HepG2 (cell line): ENCODE measurements at regions not wholly inside any gene's neighbourhood (a gene's known extent, or its start where the extent isn't known, plus 50 kb on each side); places are given as distances from the start of the nearest gene placed in this dataset.
A peak's percentile ranks its signal among the peaks of the same experiment; 100 is the strongest.

ENCODE experiments used
- ARNT ChIP-seq: fragments of 450-650 bp; IDR thresholded peaks from 2 replicates; pipeline ENCODE4 v1.6.1; 2017
- ATF7 ChIP-seq, 2 experiments: fragments of 450-650 bp in 1 of 2; sonication (generic) in 1 of 2; formaldehyde crosslinking in 1 of 2; IDR thresholded peaks; 2 replicates each; pipeline versions ENCODE4 v1.4.0 to v1.6.1; 2016 to 2020; ENCODE audit warnings: antibody characterized with exemption in 1 of 2, mild to moderate bottlenecking in 1 of 2, missing genetic modification reagents in 1 of 2
- CENPT ChIP-seq: sonication (generic); formaldehyde crosslinking; IDR thresholded peaks from 2 replicates; pipeline ENCODE4 v1.8.0; 2022; ENCODE audit warnings: low read depth, mild to moderate bottlenecking, moderate library complexity, missing genetic modification reagents
- EED ChIP-seq: sonication (generic); formaldehyde crosslinking; IDR thresholded peaks from 2 replicates; pipeline ENCODE4 v1.5.0; 2020; ENCODE audit warnings: mild to moderate bottlenecking, missing genetic modification reagents
- ESRRA ChIP-seq: sonication (generic); formaldehyde crosslinking; IDR thresholded peaks from 2 replicates; pipeline ENCODE4 v1.5.1; 2020; ENCODE audit warnings: mild to moderate bottlenecking, low read depth, missing genetic modification reagents
- FOXO1 ChIP-seq: sonication (generic); formaldehyde crosslinking; IDR thresholded peaks from 2 replicates; pipeline ENCODE4 v1.4.0; 2020; ENCODE audit warnings: missing genetic modification reagents
- GATAD2A ChIP-seq: IDR thresholded peaks from 2 replicates; pipeline ENCODE4 v1.6.1; 2016
- JUNB ChIP-seq: sonication (generic); formaldehyde crosslinking; IDR thresholded peaks from 2 replicates; pipeline ENCODE4 v1.8.0; 2022; ENCODE audit warnings: missing genetic modification reagents, mild to moderate bottlenecking, borderline replicate concordance
- MAF1 ChIP-seq: sonication (generic); formaldehyde crosslinking; IDR thresholded peaks from 2 replicates; pipeline ENCODE4 v1.5.0; 2020; ENCODE audit warnings: missing genetic modification reagents, borderline replicate concordance
- MNT ChIP-seq: fragments of 450-650 bp; IDR thresholded peaks from 2 replicates; pipeline ENCODE4 v1.6.1; 2016
- NONO ChIP-seq, 2 experiments: fragments of 450-650 bp in 1 of 2; sonication (generic) in 1 of 2; formaldehyde crosslinking in 1 of 2; IDR thresholded peaks in 1 of 2; conservative IDR thresholded peaks in 1 of 2; 2 replicates each; pipeline versions ENCODE4 v1.6.1 to v1.8.0; 2017 to 2022; ENCODE audit warnings: mild to moderate bottlenecking in 1 of 2, missing genetic modification reagents in 1 of 2, moderate library complexity in 1 of 2
- SMARCE1 ChIP-seq: fragments of 450-650 bp; IDR thresholded peaks from 2 replicates; pipeline ENCODE4 v1.6.1; 2017; ENCODE audit warnings: borderline replicate concordance
- SP4 ChIP-seq: sonication (generic); formaldehyde crosslinking; IDR thresholded peaks from 2 replicates; pipeline ENCODE4 v1.8.1; 2023; ENCODE audit warnings: mild to moderate bottlenecking, missing genetic modification reagents
- ZNF609 ChIP-seq: sonication (generic); formaldehyde crosslinking; IDR thresholded peaks from 2 replicates; pipeline ENCODE4 v1.4.0; 2020; ENCODE audit warnings: mild to moderate bottlenecking, missing genetic modification reagents, borderline replicate concordance
- ZNF629 ChIP-seq: sonication (generic); formaldehyde crosslinking; conservative IDR thresholded peaks from 2 replicates; pipeline ENCODE4 v1.5.0; 2020; ENCODE audit warnings: missing genetic modification reagents
- ZNF749 ChIP-seq: sonication (generic); formaldehyde crosslinking; IDR thresholded peaks from 2 replicates; pipeline ENCODE4 v1.8.0; 2022; ENCODE audit warnings: mild to moderate bottlenecking, missing genetic modification reagents, moderate library complexity, borderline replicate concordance
- ZNF776 ChIP-seq: sonication (generic); formaldehyde crosslinking; IDR thresholded peaks from 2 replicates; pipeline ENCODE4 v1.4.0; 2020; ENCODE audit warnings: mild to moderate bottlenecking, missing genetic modification reagents
- ZNF879 ChIP-seq: sonication (generic); formaldehyde crosslinking; IDR thresholded peaks from 2 replicates; pipeline ENCODE4 v1.8.1; 2023; ENCODE audit warnings: missing genetic modification reagents
- TF ChIP-seq, protein P1 (sequence below): sonication (generic); formaldehyde crosslinking; IDR thresholded peaks from 2 replicates; pipeline ENCODE4 v1.8.1; 2023; ENCODE audit warnings: missing genetic modification reagents, mild to moderate bottlenecking, borderline replicate concordance
- TF ChIP-seq, protein P2 (sequence below): sonication (generic); formaldehyde crosslinking; IDR thresholded peaks from 2 replicates; pipeline ENCODE4 v1.4.0; 2020; ENCODE audit warnings: mild to moderate bottlenecking, missing genetic modification reagents
- TF ChIP-seq, protein P3 (sequence below): fragments of 450-650 bp; IDR thresholded peaks from 2 replicates; pipeline ENCODE4 v1.6.1; 2017

DNA sequence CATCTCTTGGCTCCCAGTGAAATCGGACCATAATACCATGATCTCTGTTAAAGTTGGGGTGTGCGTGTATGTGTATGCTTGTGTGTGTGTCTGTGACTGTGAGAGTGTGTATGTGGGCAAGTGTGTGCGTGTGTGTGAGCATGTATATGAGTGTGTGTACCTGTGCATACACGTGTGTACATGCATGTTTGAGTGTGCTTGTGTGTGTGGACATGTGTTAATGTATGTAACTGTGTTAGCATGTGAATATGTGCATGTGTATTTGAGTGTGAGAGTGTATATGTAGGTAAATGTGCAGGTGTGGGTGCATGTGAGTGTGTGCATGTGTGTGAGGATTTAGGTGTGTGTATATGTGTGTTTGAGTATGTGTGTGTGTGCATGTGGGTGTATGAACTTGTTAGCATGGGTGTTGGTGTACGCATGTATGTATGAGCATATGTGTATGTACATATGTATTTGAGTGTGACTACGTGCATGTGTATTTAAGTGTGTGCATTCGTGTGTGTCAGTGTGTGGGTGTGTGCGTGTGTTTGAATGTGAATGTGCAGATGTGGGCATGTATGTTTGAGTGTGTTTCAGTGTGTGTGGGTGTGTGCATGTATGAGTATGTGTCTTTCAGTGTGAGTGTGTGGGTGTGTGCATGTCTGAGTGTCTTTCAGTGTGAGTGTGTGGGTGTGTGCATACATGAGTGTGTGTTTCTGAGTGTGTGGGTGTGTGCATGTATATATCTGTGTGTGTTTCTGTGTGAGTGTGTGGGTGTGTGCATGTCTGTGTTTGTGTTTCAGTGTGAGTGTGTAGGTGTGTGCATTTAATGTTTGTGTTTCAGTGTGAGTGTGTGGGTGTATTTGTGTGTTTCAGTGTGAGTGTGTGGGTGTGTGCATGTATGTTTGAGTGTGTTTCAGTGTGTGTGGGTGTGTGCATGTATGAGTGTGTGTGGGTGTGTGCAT, 183.2 kb downstream of the SOX9 start (continued):
- no peak for TF ChIP-seq ZNF609 (CRISPR knock-in tag)
- no peak for TF ChIP-seq SP4 (CRISPR knock-in tag)
- 0 out of 2 replicates have a peak, but pooled peaks have one; percentile 23 for TF ChIP-seq JUNB (CRISPR knock-in tag)
- no peak for TF ChIP-seq EED (CRISPR knock-in tag)
- TF ChIP-seq, protein P1, sequence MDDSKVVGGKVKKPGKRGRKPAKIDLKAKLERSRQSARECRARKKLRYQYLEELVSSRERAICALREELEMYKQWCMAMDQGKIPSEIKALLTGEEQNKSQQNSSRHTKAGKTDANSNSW (CRISPR knock-in tag): no peak
- no peak for TF ChIP-seq FOXO1
- no peak for TF ChIP-seq ZNF629 (CRISPR knock-in tag)
- TF ChIP-seq ARNT: no peak
- no peak for TF ChIP-seq ZNF749
- no peak for TF ChIP-seq GATAD2A
- TF ChIP-seq ZNF879 (CRISPR knock-in tag): no peak
- TF ChIP-seq ZNF776: no peak
- 0 out of 2 replicates have a peak, but pooled peaks have one; percentile 34 for TF ChIP-seq NONO (IDR thresholded peaks at IDR 0.05)
- TF ChIP-seq NONO (CRISPR knock-in tag; conservative IDR thresholded peaks at IDR 0.05): no peak
- TF ChIP-seq, protein P2, sequence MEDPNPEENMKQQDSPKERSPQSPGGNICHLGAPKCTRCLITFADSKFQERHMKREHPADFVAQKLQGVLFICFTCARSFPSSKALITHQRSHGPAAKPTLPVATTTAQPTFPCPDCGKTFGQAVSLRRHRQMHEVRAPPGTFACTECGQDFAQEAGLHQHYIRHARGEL (CRISPR knock-in tag): no peak
- TF ChIP-seq, protein P3, sequence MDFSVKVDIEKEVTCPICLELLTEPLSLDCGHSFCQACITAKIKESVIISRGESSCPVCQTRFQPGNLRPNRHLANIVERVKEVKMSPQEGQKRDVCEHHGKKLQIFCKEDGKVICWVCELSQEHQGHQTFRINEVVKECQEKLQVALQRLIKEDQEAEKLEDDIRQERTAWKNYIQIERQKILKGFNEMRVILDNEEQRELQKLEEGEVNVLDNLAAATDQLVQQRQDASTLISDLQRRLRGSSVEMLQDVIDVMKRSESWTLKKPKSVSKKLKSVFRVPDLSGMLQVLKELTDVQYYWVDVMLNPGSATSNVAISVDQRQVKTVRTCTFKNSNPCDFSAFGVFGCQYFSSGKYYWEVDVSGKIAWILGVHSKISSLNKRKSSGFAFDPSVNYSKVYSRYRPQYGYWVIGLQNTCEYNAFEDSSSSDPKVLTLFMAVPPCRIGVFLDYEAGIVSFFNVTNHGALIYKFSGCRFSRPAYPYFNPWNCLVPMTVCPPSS: peak; percentile 73; the same call in 1 of the 2 replicates
- no peak for TF ChIP-seq ESRRA (CRISPR knock-in tag)
- TF ChIP-seq MNT: peak; percentile 100
- no peak for TF ChIP-seq MAF1 (CRISPR knock-in tag)
- 0 out of 2 replicates have a peak, but pooled peaks have one; percentile 16 for TF ChIP-seq ATF7 (IDR thresholded peaks at IDR 0.05)
- TF ChIP-seq ATF7 (CRISPR knock-in tag; IDR thresholded peaks at IDR 0.05): no peak
- TF ChIP-seq SMARCE1: no peak
- no peak for TF ChIP-seq CENPT (CRISPR knock-in tag)
